Mesothelial cell of epicardium (in vitro differentiated cells): ENCODE measurements at regions not wholly inside any gene's neighbourhood (a gene's known extent, or its start where the extent isn't known, plus 50 kb on each side); places are given as distances from the start of the nearest gene placed in this dataset.

Experiments used
- DNase-seq, 2 experiments: peaks; one replicate each; pipeline ENCODE4 v3.0.0; 2021; ENCODE audit warnings: low spot score in 2 of 2; ENCODE audit not compliant: unreplicated experiment in 2 of 2
- H3K27ac Mint-ChIP-seq: 2 replicates; pipeline ENCODE4 v1.8.0; 2021; ENCODE audit warnings: mixed read lengths
- H3K27me3 Mint-ChIP-seq: 2 replicates; pipeline ENCODE4 v1.8.0; 2021; ENCODE audit warnings: low read depth, mixed read lengths
- H3K36me3 Mint-ChIP-seq: 2 replicates; pipeline ENCODE4 v1.8.0; 2021; ENCODE audit warnings: mixed read lengths
- H3K4me1 Mint-ChIP-seq: 2 replicates; pipeline ENCODE4 v1.8.0; 2021; ENCODE audit warnings: mixed read lengths
- H3K4me3 Mint-ChIP-seq: 2 replicates; pipeline ENCODE4 v1.8.0; 2021; ENCODE audit warnings: mild to moderate bottlenecking, moderate library complexity, mixed read lengths
- H3K9me3 Mint-ChIP-seq: 2 replicates; pipeline ENCODE4 v1.8.0; 2021; ENCODE audit warnings: mixed read lengths
- CTCF ChIP-seq: fragments of 200-600 bp; sonication (generic); IDR thresholded peaks from one replicate; pipeline ENCODE4 v1.5.0; 2021; ENCODE audit warnings: antibody characterized with exemption; ENCODE audit not compliant: unreplicated experiment

- DNase-seq = no peak
- no peaks in the 10 kb centered on the region for H3K27me3 Mint-ChIP-seq
- H3K4me1 Mint-ChIP-seq = no peaks in the 10 kb centered on the region
- H3K36me3 Mint-ChIP-seq = no peaks in the 10 kb centered on the region
- no peak for TF ChIP-seq CTCF
- H3K27ac Mint-ChIP-seq = no peak overlapping the region
- no peak overlapping the region for H3K4me3 Mint-ChIP-seq
- no peaks in the 10 kb centered on the region for H3K9me3 Mint-ChIP-seq
Observed at GRCh38 chr11:127711748-127712147, 711.2 kb upstream of the KIRREL3 start.

GRCh38 chr11:127710831-127711230 is 710.3 kb upstream of the KIRREL3 start:
- Mint-ChIP-seq H3K4me3 (no peak overlapping the region), H3K36me3 (no peaks in the 10 kb centered on the region), H3K9me3 (no peaks in the 10 kb centered on the region), H3K27ac (no peak overlapping the region), H3K27me3 (no peaks in the 10 kb centered on the region), H3K4me1 (no peaks in the 10 kb centered on the region)
- TF ChIP-seq CTCF = no peak
- DNase-seq = no peak

- Mint-ChIP-seq H3K9me3 (no peaks in the 10 kb centered on the region), H3K27ac (no peak overlapping the region), H3K27me3 (no peaks in the 10 kb centered on the region), H3K4me1 (no peaks in the 10 kb centered on the region), H3K4me3 (no peak overlapping the region), H3K36me3 (no peaks in the 10 kb centered on the region)
- no peak for DNase-seq
- no peak for TF ChIP-seq CTCF
Observed at GRCh38 chr11:127709960-127710359, 709.4 kb upstream of the KIRREL3 start.

- no peak for TF ChIP-seq CTCF
- no peak overlapping the region for H3K27ac Mint-ChIP-seq
- H3K4me3 Mint-ChIP-seq = no peak overlapping the region
- no peaks in the 10 kb centered on the region for H3K4me1 Mint-ChIP-seq
- no peak for DNase-seq
- peaks cover 10% of the 10 kb centered on the region for H3K9me3 Mint-ChIP-seq
- no peaks in the 10 kb centered on the region for H3K36me3 Mint-ChIP-seq
- H3K27me3 Mint-ChIP-seq = peaks cover 3% of the 10 kb centered on the region
Observed at GRCh38 chr11:127693686-127694085, 693.1 kb upstream of the KIRREL3 start.

- H3K27me3 Mint-ChIP-seq = peaks cover 11% of the 10 kb centered on the region
- no peaks in the 10 kb centered on the region for H3K4me1 Mint-ChIP-seq
- no peak for DNase-seq
- TF ChIP-seq CTCF = no peak
- no peak overlapping the region for H3K4me3 Mint-ChIP-seq
- H3K9me3 Mint-ChIP-seq = no peaks in the 10 kb centered on the region
- no peak overlapping the region for H3K27ac Mint-ChIP-seq
- no peaks in the 10 kb centered on the region for H3K36me3 Mint-ChIP-seq
Observed at GRCh38 chr11:127683321-127683720, 682.8 kb upstream of the KIRREL3 start.
